HepG2 (cell line): ENCODE measurements at regions not wholly inside any gene's neighbourhood (a gene's known extent, or its start where the extent isn't known, plus 50 kb on each side); places are given as distances from the start of the nearest gene placed in this dataset.

ENCODE experiments used
- ATAC-seq: fragments of 200-7000 bp; cut with Tn5 transposase; 3 replicates; pipeline ENCODE4 v1.9.1; 2020; ENCODE audit warnings: mild to moderate bottlenecking, moderate library complexity
- BruUV-seq: library from RNA; stranded (reverse); fragments of 400-500 nt; replicated peaks from 2 replicates; lab custom pipeline; 2021; lab: Mats Ljungman, UMichigan
- CTCF ChIA-PET: fragments of 300-600 bp; formaldehyde crosslinking; extraction: SDS; loops from one replicate; lab custom pipeline; 2021; ENCODE audit warnings: low total read pairs, inconsistent platforms, low intra/inter-chr PET ratio; lab: Yijun Ruan, JAX
- POLR2A ChIA-PET: fragments of 350-600 bp; sonication (Branson Sonifier 250); formaldehyde crosslinking; loops from one replicate; lab custom pipeline; 2020; ENCODE audit warnings: antibody characterized with exemption, inconsistent platforms; lab: Yijun Ruan, JAX
- DNase-seq: peaks from one replicate; pipeline ENCODE4 v3.0.0-alpha.2; 2015; ENCODE audit warnings: low spot score
- FAIRE-seq: peaks from 3 replicates; lab custom pipeline; 2011; peaks lifted over from hg19 to GRCh38; lab: Jason Lieb, UNC
- H2AFZ ChIP-seq: one replicate; pipeline ENCODE4 v1.6.1; 2011; ENCODE audit warnings: low read length, inconsistent platforms
- H3K27ac ChIP-seq: fragments of 300-600 bp; 3 replicates; pipeline ENCODE4 v1.8.0; 2011; ENCODE audit warnings: mixed run types, mild to moderate bottlenecking, mixed read lengths, low read length, inconsistent platforms; ENCODE audit not compliant: insufficient read depth; ENCODE audit errors: extremely low read length
- H3K27me3 ChIP-seq, 2 experiments: fragments of 200-600 bp in 1 of 2; 2 replicates in 1 of 2; 3 replicates in 1 of 2; pipeline versions ENCODE4 v1.6.0 to v1.8.0; 2011; ENCODE audit warnings: low read length in 2 of 2, mild to moderate bottlenecking in 2 of 2, moderate library complexity in 2 of 2, inconsistent platforms in 1 of 2; ENCODE audit not compliant: insufficient read depth in 2 of 2, control insufficient read depth in 1 of 2
- H3K36me3 ChIP-seq, 2 experiments: fragments of 200-600 bp in 1 of 2; replicated peaks in 1 of 2; 2 replicates in 1 of 2; 3 replicates in 1 of 2; pipeline versions ENCODE4 v1.5.1 to v1.8.0; 2011; ENCODE audit warnings: low read length in 2 of 2, inconsistent platforms in 1 of 2; ENCODE audit not compliant: insufficient read depth in 2 of 2, control insufficient read depth in 1 of 2
- H3K4me1 ChIP-seq: 2 replicates; pipeline ENCODE4 v1.5.1; 2012; ENCODE audit warnings: low read length, inconsistent platforms; ENCODE audit not compliant: insufficient read depth
- H3K4me2 ChIP-seq: 2 replicates; pipeline ENCODE4 v1.6.0; 2011; ENCODE audit warnings: low read depth, low read length, inconsistent platforms
- H3K4me3 ChIP-seq, 3 experiments: fragments of 200-600 bp in 1 of 3; sonication (generic), shearing (Covaris generic) in 1 of 3; replicated peaks in 1 of 3; 2 replicates each; pipeline ENCODE4 v1.5.1; 2011 to 2016; ENCODE audit warnings: low read length in 3 of 3, inconsistent platforms in 2 of 3, low read depth in 2 of 3, mild to moderate bottlenecking in 2 of 3, control low read depth in 1 of 3, mixed read lengths in 1 of 3; ENCODE audit not compliant: insufficient read depth in 1 of 3
- H3K79me2 ChIP-seq: one replicate; pipeline ENCODE4 v1.6.1; 2011; ENCODE audit warnings: low read length, inconsistent platforms; ENCODE audit not compliant: insufficient read depth
- H3K9ac ChIP-seq: 2 replicates; pipeline ENCODE4 v1.6.0; 2011; ENCODE audit warnings: mild to moderate bottlenecking, low read depth, low read length, inconsistent platforms; ENCODE audit not compliant: insufficient read depth
- H3K9me3 ChIP-seq: 2 replicates; pipeline ENCODE4 v1.5.1; 2012; ENCODE audit warnings: mild to moderate bottlenecking, low read length
- H4K20me1 ChIP-seq: 2 replicates; pipeline ENCODE4 v1.6.0; 2011; ENCODE audit warnings: inconsistent platforms, mild to moderate bottlenecking, low read length, moderate library complexity; ENCODE audit not compliant: insufficient read depth
- MAFF ChIP-seq: IDR thresholded peaks from 2 replicates; pipeline ENCODE4 v1.6.1; 2011; ENCODE audit warnings: low read depth, low read length, improper control_type of control experiment
- MAFK ChIP-seq, 2 experiments: IDR thresholded peaks in 1 of 2; conservative IDR thresholded peaks in 1 of 2; 2 replicates each; pipeline ENCODE4 v1.6.1; 2011; ENCODE audit warnings: improper control_type of control experiment in 2 of 2, low read length in 2 of 2
- ZNF687 ChIP-seq: sonication (generic); formaldehyde crosslinking; IDR thresholded peaks from 2 replicates; pipeline ENCODE4 v1.5.1; 2020; ENCODE audit warnings: mild to moderate bottlenecking, missing genetic modification reagents, moderate library complexity
- WGBS: methylation state at CpG from one replicate; pipeline ENCODE4 v1.1.6; 2017; ENCODE audit warnings: low lambda C conversion rate; 5-methylcytosine and 5-hydroxymethylcytosine counted together
- in situ Hi-C: cut with HindIII; loops from 2 replicates; pipeline ENCODE4 v1.10.0; 2017; ENCODE audit warnings: low pct_unique_long_range_greater_than_20kb; ENCODE audit not compliant: extremely low pct_ligation_motif_present
- intact Hi-C: fragments of 100-400 bp; cut with micrococcal nuclease; formaldehyde crosslinking; loops from one replicate; pipeline ENCODE4 v1.10.0; 2022; ENCODE audit not compliant: unreplicated experiment

DNA sequence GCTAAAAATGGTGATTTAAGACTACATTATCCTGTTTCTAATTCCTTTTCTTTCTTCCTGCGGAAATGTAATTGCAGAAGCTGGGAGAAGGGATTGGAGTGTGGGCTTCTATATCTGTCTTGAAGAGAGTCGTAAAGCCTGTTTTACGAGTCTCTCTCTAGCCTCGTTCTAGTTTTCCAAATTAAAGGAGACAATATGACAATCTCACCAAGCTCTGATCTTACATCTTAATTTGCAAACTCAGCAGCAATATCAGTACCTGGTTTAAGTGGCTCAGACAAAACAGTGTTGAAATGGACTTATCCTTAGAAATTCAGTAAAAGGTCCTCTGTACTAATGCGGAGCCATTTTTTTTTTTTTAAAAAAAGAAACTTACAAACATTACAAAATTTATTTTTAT is 349.5 kb upstream of the HAND2 start:
- H2AFZ ChIP-seq, result no peak overlapping the region
- no peak for FAIRE-seq
- POLR2A ChIA-PET, result no interaction called here

More for the DNA sequence above, 349.5 kb upstream of the HAND2 start:
- Histone ChIP-seq H3K36me3 (no peaks in the 10 kb centered on the region), H3K4me2 (no peak overlapping the region), H3K4me1 (no peaks in the 10 kb centered on the region), H4K20me1 (no peaks in the 10 kb centered on the region), H3K27me3 (no peaks in the 10 kb centered on the region), H3K79me2 (no peaks in the 10 kb centered on the region), H3K4me3 (no peak overlapping the region), H3K9me3 (no peaks in the 10 kb centered on the region), H3K9ac (no peak overlapping the region), H3K27ac (no peak overlapping the region)
- intact Hi-C loops, result no loop called here
- no TSS peak for BruUV-seq
- 29% methylated on average over 5 of the region's 5 CpGs for WGBS
- CTCF ChIA-PET, result no interaction called here
- in situ Hi-C loops, result no loop called here
- no peak for DNase-seq
- TF ChIP-seq ZNF687 (CRISPR knock-in tag) (no peak), MAFK (conservative IDR thresholded peaks at IDR 0.05 in 1 of 2, IDR thresholded peaks at IDR 0.05 in 1 of 2; ENCODE audit: low read length in 2 of 2) (peak; percentile 49 to 72; a peak in 3 of 4 replicates), MAFF (peak; percentile 54; the same call in 1 of the 2 replicates)
- no peak for ATAC-seq
